Stomach (tissue), 4 donors: ENCODE measurements at regions not wholly inside any gene's neighbourhood (a gene's known extent, or its start where the extent isn't known, plus 50 kb on each side); places are given as distances from the start of the nearest gene placed in this dataset.

Experiments used
- EP300 ChIP-seq: sonication (generic); formaldehyde crosslinking; IDR thresholded peaks from one replicate; pipeline ENCODE4 v1.6.1; 2017; ENCODE audit warnings: antibody characterized with exemption
- POLR2A ChIP-seq, 4 donors: fragments of 450-650 bp; IDR thresholded peaks; one replicate each; pipeline ENCODE4 v1.6.1; 2016; ENCODE audit warnings: antibody characterized with exemption in 4 of 4, control low read depth in 2 of 4, mild to moderate bottlenecking in 1 of 4, moderate library complexity in 1 of 4
- TF ChIP-seq, protein P1 (sequence below), 7 experiments: fragments of 450-650 bp in 4 of 7; fragments of 200-600 bp in 3 of 7; sonication (generic) in 3 of 7; IDR thresholded peaks; one replicate each; pipeline ENCODE4 v1.5.1; 2016 to 2019; ENCODE audit warnings: antibody characterized with exemption in 7 of 7, control low read depth in 2 of 7, mild to moderate bottlenecking in 1 of 7

DNA sequence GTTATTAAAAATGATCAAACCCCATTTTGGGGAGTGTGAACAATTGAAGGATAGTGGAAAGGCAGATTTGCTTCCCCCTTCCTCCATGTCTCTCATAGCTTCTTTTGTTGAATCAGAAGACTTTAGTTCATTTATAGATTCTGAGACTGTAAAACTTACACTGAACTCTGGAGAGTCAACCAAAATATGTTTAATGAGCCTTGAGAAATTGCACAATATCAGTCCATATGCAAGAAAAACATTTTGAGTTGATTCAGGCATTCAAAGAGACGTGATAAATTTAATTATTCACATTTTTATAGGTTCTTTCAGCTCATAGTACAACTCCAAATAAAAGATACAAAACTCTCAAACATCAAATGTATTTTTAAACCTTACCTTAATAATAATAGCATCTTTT, 354.4 kb upstream of the SPRED2 start:
- TF ChIP-seq, protein P1, sequence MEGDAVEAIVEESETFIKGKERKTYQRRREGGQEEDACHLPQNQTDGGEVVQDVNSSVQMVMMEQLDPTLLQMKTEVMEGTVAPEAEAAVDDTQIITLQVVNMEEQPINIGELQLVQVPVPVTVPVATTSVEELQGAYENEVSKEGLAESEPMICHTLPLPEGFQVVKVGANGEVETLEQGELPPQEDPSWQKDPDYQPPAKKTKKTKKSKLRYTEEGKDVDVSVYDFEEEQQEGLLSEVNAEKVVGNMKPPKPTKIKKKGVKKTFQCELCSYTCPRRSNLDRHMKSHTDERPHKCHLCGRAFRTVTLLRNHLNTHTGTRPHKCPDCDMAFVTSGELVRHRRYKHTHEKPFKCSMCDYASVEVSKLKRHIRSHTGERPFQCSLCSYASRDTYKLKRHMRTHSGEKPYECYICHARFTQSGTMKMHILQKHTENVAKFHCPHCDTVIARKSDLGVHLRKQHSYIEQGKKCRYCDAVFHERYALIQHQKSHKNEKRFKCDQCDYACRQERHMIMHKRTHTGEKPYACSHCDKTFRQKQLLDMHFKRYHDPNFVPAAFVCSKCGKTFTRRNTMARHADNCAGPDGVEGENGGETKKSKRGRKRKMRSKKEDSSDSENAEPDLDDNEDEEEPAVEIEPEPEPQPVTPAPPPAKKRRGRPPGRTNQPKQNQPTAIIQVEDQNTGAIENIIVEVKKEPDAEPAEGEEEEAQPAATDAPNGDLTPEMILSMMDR (IDR thresholded peaks at IDR 0.05) = no peak
- TF ChIP-seq POLR2A (IDR thresholded peaks at IDR 0.05) (no peak), EP300 (no peak)
